ENCODE measurements at regions not wholly inside any gene's neighbourhood (a gene's known extent, or its start where the extent isn't known, plus 50 kb on each side); places are given as distances from the start of the nearest gene placed in this dataset.

GRCh38 chr6:155578251-155578650 lies 122.6 kb upstream of the NOX3 start:
- TF ChIP-seq CTCF (conservative IDR thresholded peaks at IDR 0.05 in 1 of 2, IDR thresholded peaks at IDR 0.05 in 1 of 2; ENCODE audit: extremely low read depth in 1 of 2, insufficient read depth in 1 of 2, low read depth in 1 of 2, low read length in 2 of 2) (no peak), EZH2 (IDR thresholded peaks at IDR 0.05; ENCODE audit: borderline replicate concordance, low read length) (no peak)

All from mammary epithelial cell (primary cell).